HEK293 (cell line): ENCODE measurements at regions not wholly inside any gene's neighbourhood (a gene's known extent, or its start where the extent isn't known, plus 50 kb on each side); places are given as distances from the start of the nearest gene placed in this dataset.

Experiments used
- CTCF ChIA-PET: fragments of 350-600 bp; formaldehyde crosslinking; extraction: SDS; loops from one replicate; lab custom pipeline; 2021; ENCODE audit warnings: antibody characterized with exemption; lab: Yijun Ruan, JAX
- POLR2A ChIA-PET: fragments of 300-600 bp; formaldehyde crosslinking; extraction: SDS; loops from one replicate; lab custom pipeline; 2020; ENCODE audit warnings: antibody characterized with exemption, inconsistent platforms; lab: Yijun Ruan, JAX
- H3K27ac ChIP-seq: fragments of 200-500 bp; sonication (Bioruptor generic); 2 replicates; pipeline ENCODE4 v1.5.1; 2014; ENCODE audit warnings: low read depth, low read length, control low read depth, inconsistent platforms; ENCODE audit errors: extremely low read depth
- H3K36me3 ChIP-seq, 2 experiments: fragments of 200-500 bp in 1 of 2; sonication (Bioruptor generic) in 1 of 2; 1 replicate in 1 of 2; 2 replicates in 1 of 2; pipeline ENCODE4 v1.5.1; 2014 to 2017; ENCODE audit warnings: inconsistent platforms in 2 of 2, low read length in 2 of 2; ENCODE audit not compliant: control insufficient read depth in 2 of 2, insufficient read depth in 1 of 2
- H3K4me1 ChIP-seq: fragments of 200-500 bp; sonication (Bioruptor generic); 2 replicates; pipeline ENCODE4 v1.5.1; 2014; ENCODE audit warnings: mild to moderate bottlenecking, low read length, inconsistent platforms; ENCODE audit not compliant: control insufficient read depth, insufficient read depth
- H3K4me3 ChIP-seq: 2 replicates; pipeline ENCODE4 v1.5.1; 2011; ENCODE audit warnings: low read depth, mild to moderate bottlenecking, control low read depth, low read length, moderate library complexity
- H3K9me3 ChIP-seq: fragments of 200-500 bp; sonication (Bioruptor generic); 2 replicates; pipeline ENCODE4 v1.5.1; 2014; ENCODE audit warnings: low read depth, low read length, inconsistent platforms; ENCODE audit not compliant: control insufficient read depth, insufficient read depth
- GLI2 ChIP-seq: fragments of 450-650 bp; formaldehyde crosslinking; IDR thresholded peaks from 2 replicates; pipeline ENCODE4; 2017; ENCODE audit warnings: missing biosample characterization, missing genetic modification characterization, low read depth, borderline replicate concordance
- GLI4 ChIP-seq: fragments of 450-650 bp; formaldehyde crosslinking; IDR thresholded peaks from 2 replicates; pipeline ENCODE4 v1.5.1; 2016; ENCODE audit warnings: missing biosample characterization, missing genetic modification characterization
- HOXC10 ChIP-seq: sonication (generic); formaldehyde crosslinking; IDR thresholded peaks from 2 replicates; pipeline ENCODE4 v1.8.1; 2023; ENCODE audit warnings: mild to moderate bottlenecking, missing genetic modification reagents
- IKZF3 ChIP-seq: fragments of 450-650 bp; IDR thresholded peaks from 2 replicates; pipeline ENCODE4 v1.5.0; 2018; ENCODE audit warnings: missing biosample characterization, mild to moderate bottlenecking, missing genetic modification characterization, moderate library complexity
- SETDB1 ChIP-seq: IDR thresholded peaks from one replicate; pipeline ENCODE4 v1.6.1; 2017; ENCODE audit warnings: mild to moderate bottlenecking, low read length, moderate library complexity, mixed read lengths; ENCODE audit not compliant: insufficient read length
- TRIM28 ChIP-seq: IDR thresholded peaks from 2 replicates; pipeline ENCODE4 v1.6.1; 2011; ENCODE audit warnings: low read length, control low read depth, borderline replicate concordance
- ZFHX2 ChIP-seq: fragments of 450-650 bp; formaldehyde crosslinking; conservative IDR thresholded peaks from 2 replicates; pipeline ENCODE4 v1.5.1; 2016; ENCODE audit warnings: missing biosample characterization, missing genetic modification characterization
- ZNF132 ChIP-seq: fragments of 450-650 bp; formaldehyde crosslinking; IDR thresholded peaks from 2 replicates; pipeline ENCODE4 v1.5.1; 2017; ENCODE audit warnings: missing biosample characterization, missing genetic modification characterization, borderline replicate concordance
- ZNF157 ChIP-seq: fragments of 450-650 bp; formaldehyde crosslinking; IDR thresholded peaks from 2 replicates; pipeline ENCODE4 v1.5.1; 2016; ENCODE audit warnings: missing biosample characterization, missing genetic modification characterization
- ZNF23 ChIP-seq: fragments of 450-650 bp; formaldehyde crosslinking; IDR thresholded peaks from 2 replicates; pipeline ENCODE4 v1.5.1; 2016; ENCODE audit warnings: missing biosample characterization, missing genetic modification characterization, borderline replicate concordance
- ZNF239 ChIP-seq: fragments of 450-650 bp; formaldehyde crosslinking; IDR thresholded peaks from 2 replicates; pipeline ENCODE4 v1.5.1; 2016; ENCODE audit warnings: missing biosample characterization, missing genetic modification characterization
- ZNF24 ChIP-seq: fragments of 450-650 bp; formaldehyde crosslinking; IDR thresholded peaks from 2 replicates; pipeline ENCODE4 v1.5.1; 2016; ENCODE audit warnings: missing biosample characterization, missing genetic modification characterization
- ZNF302 ChIP-seq: fragments of 450-650 bp; formaldehyde crosslinking; IDR thresholded peaks from 2 replicates; pipeline ENCODE4 v1.5.1; 2016; ENCODE audit warnings: missing biosample characterization, missing genetic modification characterization, low read depth
- ZNF501 ChIP-seq: fragments of 450-650 bp; formaldehyde crosslinking; IDR thresholded peaks from 2 replicates; pipeline ENCODE4 v1.5.1; 2016; ENCODE audit warnings: missing biosample characterization, missing genetic modification characterization
- ZNF514 ChIP-seq: fragments of 450-650 bp; formaldehyde crosslinking; IDR thresholded peaks from 2 replicates; pipeline ENCODE4 v1.5.1; 2016; ENCODE audit warnings: missing biosample characterization, missing genetic modification characterization
- ZNF596 ChIP-seq: fragments of 450-650 bp; IDR thresholded peaks from 2 replicates; pipeline ENCODE4 v1.5.0; 2018; ENCODE audit warnings: missing biosample characterization, mild to moderate bottlenecking, missing genetic modification characterization, moderate library complexity
- ZNF621 ChIP-seq: fragments of 450-650 bp; formaldehyde crosslinking; IDR thresholded peaks from 2 replicates; pipeline ENCODE4 v1.5.1; 2017; ENCODE audit warnings: missing biosample characterization, missing genetic modification characterization
- ZNF658 ChIP-seq: fragments of 450-650 bp; formaldehyde crosslinking; IDR thresholded peaks from 2 replicates; pipeline ENCODE4; 2016; ENCODE audit warnings: missing biosample characterization, missing genetic modification characterization
- ZNF707 ChIP-seq: fragments of 450-650 bp; formaldehyde crosslinking; IDR thresholded peaks from 2 replicates; pipeline ENCODE4 v1.5.1; 2016; ENCODE audit warnings: missing biosample characterization, missing genetic modification characterization
- ZSCAN23 ChIP-seq: fragments of 450-650 bp; formaldehyde crosslinking; IDR thresholded peaks from 2 replicates; pipeline ENCODE4 v1.5.1; 2016; ENCODE audit warnings: missing biosample characterization, missing genetic modification characterization
- TF ChIP-seq, protein P1 (sequence below): fragments of 450-650 bp; formaldehyde crosslinking; IDR thresholded peaks from 2 replicates; pipeline ENCODE4 v1.5.1; 2016; ENCODE audit warnings: missing biosample characterization, missing genetic modification characterization, borderline replicate concordance
- TF ChIP-seq, protein P2 (sequence below): fragments of 450-650 bp; formaldehyde crosslinking; IDR thresholded peaks from 2 replicates; pipeline ENCODE4 v1.5.0; 2017; ENCODE audit warnings: missing biosample characterization, missing genetic modification characterization, borderline replicate concordance
- TF ChIP-seq, protein P3 (sequence below): fragments of 450-650 bp; formaldehyde crosslinking; IDR thresholded peaks from 2 replicates; pipeline ENCODE4 v1.5.1; 2017; ENCODE audit warnings: missing biosample characterization, missing genetic modification characterization
- TF ChIP-seq, protein P4 (sequence below): fragments of 450-650 bp; formaldehyde crosslinking; IDR thresholded peaks from 2 replicates; pipeline ENCODE4 v1.5.1; 2017; ENCODE audit warnings: missing biosample characterization, missing genetic modification characterization
- TF ChIP-seq, protein P5 (sequence below): fragments of 450-650 bp; formaldehyde crosslinking; IDR thresholded peaks from 2 replicates; pipeline ENCODE4 v1.5.1; 2016; ENCODE audit warnings: missing biosample characterization, missing genetic modification characterization

DNA sequence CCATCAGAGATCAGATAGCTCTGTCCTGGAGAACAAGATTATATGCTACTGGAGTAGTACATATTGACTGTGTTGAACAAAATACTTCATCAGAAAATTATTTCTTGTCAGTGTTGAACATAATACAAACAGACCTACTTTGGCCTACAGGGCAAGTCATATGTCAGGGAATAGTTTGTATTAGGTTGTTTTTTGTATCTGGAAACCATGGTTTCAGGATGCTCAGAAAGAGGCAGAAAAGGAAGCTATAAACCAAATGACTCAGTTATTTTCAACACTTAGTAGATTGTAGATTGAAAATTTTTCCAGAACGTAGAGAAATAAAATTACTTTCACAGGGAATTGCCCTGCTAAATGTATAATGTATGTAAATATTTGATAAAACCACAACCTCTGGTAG lies 198.4 kb downstream of the CYB561 start:
- no peak overlapping the region for H3K27ac ChIP-seq
- H3K9me3 ChIP-seq = no peaks in the 10 kb centered on the region
- H3K4me1 ChIP-seq = no peaks in the 10 kb centered on the region
- H3K36me3 ChIP-seq = no peaks in the 10 kb centered on the region
- TF ChIP-seq ZNF596 (tag by site-specific recombination) (no peak), ZFHX2 (no peak), ZNF24 (tag by site-specific recombination) (no peak), ZSCAN23 (tag by site-specific recombination) (no peak), ZNF157 (tag by site-specific recombination) (no peak), ZNF23 (tag by site-specific recombination) (no peak), TRIM28 (no peak), ZNF514 (tag by site-specific recombination) (no peak), GLI4 (tag by site-specific recombination) (no peak), GLI2 (tag by site-specific recombination) (no peak), ZNF501 (tag by site-specific recombination) (no peak), ZNF132 (tag by site-specific recombination) (no peak)
- TF ChIP-seq, protein P1, sequence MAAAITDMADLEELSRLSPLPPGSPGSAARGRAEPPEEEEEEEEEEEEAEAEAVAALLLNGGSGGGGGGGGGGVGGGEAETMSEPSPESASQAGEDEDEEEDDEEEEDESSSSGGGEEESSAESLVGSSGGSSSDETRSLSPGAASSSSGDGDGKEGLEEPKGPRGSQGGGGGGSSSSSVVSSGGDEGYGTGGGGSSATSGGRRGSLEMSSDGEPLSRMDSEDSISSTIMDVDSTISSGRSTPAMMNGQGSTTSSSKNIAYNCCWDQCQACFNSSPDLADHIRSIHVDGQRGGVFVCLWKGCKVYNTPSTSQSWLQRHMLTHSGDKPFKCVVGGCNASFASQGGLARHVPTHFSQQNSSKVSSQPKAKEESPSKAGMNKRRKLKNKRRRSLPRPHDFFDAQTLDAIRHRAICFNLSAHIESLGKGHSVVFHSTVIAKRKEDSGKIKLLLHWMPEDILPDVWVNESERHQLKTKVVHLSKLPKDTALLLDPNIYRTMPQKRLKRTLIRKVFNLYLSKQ = no peak
- TF ChIP-seq, protein P2, sequence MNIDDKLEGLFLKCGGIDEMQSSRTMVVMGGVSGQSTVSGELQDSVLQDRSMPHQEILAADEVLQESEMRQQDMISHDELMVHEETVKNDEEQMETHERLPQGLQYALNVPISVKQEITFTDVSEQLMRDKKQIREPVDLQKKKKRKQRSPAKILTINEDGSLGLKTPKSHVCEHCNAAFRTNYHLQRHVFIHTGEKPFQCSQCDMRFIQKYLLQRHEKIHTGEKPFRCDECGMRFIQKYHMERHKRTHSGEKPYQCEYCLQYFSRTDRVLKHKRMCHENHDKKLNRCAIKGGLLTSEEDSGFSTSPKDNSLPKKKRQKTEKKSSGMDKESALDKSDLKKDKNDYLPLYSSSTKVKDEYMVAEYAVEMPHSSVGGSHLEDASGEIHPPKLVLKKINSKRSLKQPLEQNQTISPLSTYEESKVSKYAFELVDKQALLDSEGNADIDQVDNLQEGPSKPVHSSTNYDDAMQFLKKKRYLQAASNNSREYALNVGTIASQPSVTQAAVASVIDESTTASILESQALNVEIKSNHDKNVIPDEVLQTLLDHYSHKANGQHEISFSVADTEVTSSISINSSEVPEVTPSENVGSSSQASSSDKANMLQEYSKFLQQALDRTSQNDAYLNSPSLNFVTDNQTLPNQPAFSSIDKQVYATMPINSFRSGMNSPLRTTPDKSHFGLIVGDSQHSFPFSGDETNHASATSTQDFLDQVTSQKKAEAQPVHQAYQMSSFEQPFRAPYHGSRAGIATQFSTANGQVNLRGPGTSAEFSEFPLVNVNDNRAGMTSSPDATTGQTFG (tag by site-specific recombination) = no peak
- TF ChIP-seq, protein P3, sequence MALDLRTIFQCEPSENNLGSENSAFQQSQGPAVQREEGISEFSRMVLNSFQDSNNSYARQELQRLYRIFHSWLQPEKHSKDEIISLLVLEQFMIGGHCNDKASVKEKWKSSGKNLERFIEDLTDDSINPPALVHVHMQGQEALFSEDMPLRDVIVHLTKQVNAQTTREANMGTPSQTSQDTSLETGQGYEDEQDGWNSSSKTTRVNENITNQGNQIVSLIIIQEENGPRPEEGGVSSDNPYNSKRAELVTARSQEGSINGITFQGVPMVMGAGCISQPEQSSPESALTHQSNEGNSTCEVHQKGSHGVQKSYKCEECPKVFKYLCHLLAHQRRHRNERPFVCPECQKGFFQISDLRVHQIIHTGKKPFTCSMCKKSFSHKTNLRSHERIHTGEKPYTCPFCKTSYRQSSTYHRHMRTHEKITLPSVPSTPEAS (tag by site-specific recombination) = no peak
- TF ChIP-seq, all 188 proteins: peak for 0
- ChIA-PET CTCF (interaction anchor here (1.2 to 1.4 kb wide), 2 partner anchors 29 to 159 kb away, joined by 3 read pairs; no protein-coding TSS in a partner anchor), POLR2A (no interaction called here)
- H3K4me3 ChIP-seq = no peak overlapping the region

DNA sequence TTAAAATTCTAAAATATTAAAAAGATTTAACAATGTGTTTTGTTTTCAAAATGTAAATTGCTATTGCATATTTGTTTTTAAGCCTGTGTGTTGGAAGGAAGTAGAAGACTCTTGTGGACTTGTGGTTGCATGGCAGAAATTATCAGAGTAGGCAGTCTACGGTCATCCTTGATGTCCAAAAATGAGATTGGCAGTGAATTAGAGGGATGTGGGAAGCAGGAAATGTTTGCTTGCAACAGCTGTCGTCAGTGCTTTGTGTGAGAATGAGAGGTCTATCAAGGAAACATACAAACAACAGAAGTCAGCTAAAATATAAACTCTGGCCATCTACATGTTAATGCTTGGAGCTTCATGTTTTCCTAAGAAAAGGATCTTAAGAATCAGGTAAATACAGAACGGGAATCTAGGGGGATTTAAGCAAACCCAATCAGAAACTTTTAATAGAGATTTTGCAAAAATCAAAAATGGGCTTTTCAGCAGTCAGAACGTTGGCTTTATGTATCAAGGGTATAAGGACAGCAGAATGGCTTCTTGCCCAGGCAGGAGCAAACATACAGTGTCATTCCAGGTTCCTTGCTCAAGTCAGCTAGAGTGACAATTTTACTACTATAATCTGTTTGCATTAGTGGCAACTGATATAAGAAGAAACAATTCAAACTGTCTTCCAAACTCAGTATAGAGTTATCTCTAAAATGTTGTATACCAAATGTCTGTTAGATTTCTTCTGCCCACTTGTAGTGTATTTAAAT lies 196.7 kb downstream of the CYB561 start:
- Histone ChIP-seq H3K9me3 (no peaks in the 10 kb centered on the region; the same call in 1 of the 2 replicates), H3K36me3 (no peaks in the 10 kb centered on the region), H3K4me3 (no peak overlapping the region), H3K4me1 (no peaks in the 10 kb centered on the region), H3K27ac (no peak overlapping the region)
- CTCF ChIA-PET = interaction anchor here (0.8 to 0.9 kb wide), 2 partner anchors 10 to 15 kb away, joined by 3 read pairs; no protein-coding TSS in a partner anchor
- POLR2A ChIA-PET = no interaction called here
- TF ChIP-seq ZNF302 = no peak
- TF ChIP-seq HOXC10 (CRISPR knock-in tag) = no peak
- TF ChIP-seq ZNF707 = no peak
- no peak for TF ChIP-seq IKZF3 (tag by site-specific recombination)
- TF ChIP-seq ZNF239 (tag by site-specific recombination) = no peak
- TF ChIP-seq ZNF24 (tag by site-specific recombination) = no peak
- TF ChIP-seq ZNF658 = no peak
- TF ChIP-seq, protein P4, sequence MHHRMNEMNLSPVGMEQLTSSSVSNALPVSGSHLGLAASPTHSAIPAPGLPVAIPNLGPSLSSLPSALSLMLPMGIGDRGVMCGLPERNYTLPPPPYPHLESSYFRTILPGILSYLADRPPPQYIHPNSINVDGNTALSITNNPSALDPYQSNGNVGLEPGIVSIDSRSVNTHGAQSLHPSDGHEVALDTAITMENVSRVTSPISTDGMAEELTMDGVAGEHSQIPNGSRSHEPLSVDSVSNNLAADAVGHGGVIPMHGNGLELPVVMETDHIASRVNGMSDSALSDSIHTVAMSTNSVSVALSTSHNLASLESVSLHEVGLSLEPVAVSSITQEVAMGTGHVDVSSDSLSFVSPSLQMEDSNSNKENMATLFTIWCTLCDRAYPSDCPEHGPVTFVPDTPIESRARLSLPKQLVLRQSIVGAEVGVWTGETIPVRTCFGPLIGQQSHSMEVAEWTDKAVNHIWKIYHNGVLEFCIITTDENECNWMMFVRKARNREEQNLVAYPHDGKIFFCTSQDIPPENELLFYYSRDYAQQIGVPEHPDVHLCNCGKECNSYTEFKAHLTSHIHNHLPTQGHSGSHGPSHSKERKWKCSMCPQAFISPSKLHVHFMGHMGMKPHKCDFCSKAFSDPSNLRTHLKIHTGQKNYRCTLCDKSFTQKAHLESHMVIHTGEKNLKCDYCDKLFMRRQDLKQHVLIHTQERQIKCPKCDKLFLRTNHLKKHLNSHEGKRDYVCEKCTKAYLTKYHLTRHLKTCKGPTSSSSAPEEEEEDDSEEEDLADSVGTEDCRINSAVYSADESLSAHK (tag by site-specific recombination) = no peak
- no peak for TF ChIP-seq ZNF596 (tag by site-specific recombination)
- no peak for TF ChIP-seq SETDB1
- TF ChIP-seq, protein P5, sequence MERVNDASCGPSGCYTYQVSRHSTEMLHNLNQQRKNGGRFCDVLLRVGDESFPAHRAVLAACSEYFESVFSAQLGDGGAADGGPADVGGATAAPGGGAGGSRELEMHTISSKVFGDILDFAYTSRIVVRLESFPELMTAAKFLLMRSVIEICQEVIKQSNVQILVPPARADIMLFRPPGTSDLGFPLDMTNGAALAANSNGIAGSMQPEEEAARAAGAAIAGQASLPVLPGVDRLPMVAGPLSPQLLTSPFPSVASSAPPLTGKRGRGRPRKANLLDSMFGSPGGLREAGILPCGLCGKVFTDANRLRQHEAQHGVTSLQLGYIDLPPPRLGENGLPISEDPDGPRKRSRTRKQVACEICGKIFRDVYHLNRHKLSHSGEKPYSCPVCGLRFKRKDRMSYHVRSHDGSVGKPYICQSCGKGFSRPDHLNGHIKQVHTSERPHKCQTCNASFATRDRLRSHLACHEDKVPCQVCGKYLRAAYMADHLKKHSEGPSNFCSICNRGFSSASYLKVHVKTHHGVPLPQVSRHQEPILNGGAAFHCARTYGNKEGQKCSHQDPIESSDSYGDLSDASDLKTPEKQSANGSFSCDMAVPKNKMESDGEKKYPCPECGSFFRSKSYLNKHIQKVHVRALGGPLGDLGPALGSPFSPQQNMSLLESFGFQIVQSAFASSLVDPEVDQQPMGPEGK (tag by site-specific recombination) = no peak
- TF ChIP-seq ZNF621 (tag by site-specific recombination) = no peak
